Loucy (cell line): ENCODE measurements at regions not wholly inside any gene's neighbourhood (a gene's known extent, or its start where the extent isn't known, plus 50 kb on each side); places are given as distances from the start of the nearest gene placed in this dataset.

Experiments used
- H2AFZ ChIP-seq: fragments of 200-600 bp; sonication (generic); 2 replicates; pipeline ENCODE4 v1.6.0; 2016; ENCODE audit warnings: antibody characterized with exemption, mild to moderate bottlenecking, low read length, moderate library complexity
- H3F3A ChIP-seq: fragments of 200-600 bp; 2 replicates; pipeline ENCODE4 v1.6.0; 2016; ENCODE audit warnings: antibody characterized with exemption, low read depth, mild to moderate bottlenecking
- H3K27me3 ChIP-seq: fragments of 200-600 bp; sonication (generic); 2 replicates; pipeline ENCODE4 v1.6.1; 2014; ENCODE audit warnings: low read length, mild to moderate bottlenecking; ENCODE audit not compliant: insufficient read depth, poor library complexity, severe bottlenecking
- H3K36me3 ChIP-seq: fragments of 200-600 bp; sonication (generic); 2 replicates; pipeline ENCODE4 v1.6.1; 2016; ENCODE audit warnings: low read length; ENCODE audit not compliant: insufficient read depth
- H3K4me1 ChIP-seq: fragments of 200-600 bp; sonication (generic); 2 replicates; pipeline ENCODE4 v1.5.1; 2014; ENCODE audit warnings: low read length, mild to moderate bottlenecking; ENCODE audit not compliant: insufficient read depth, poor library complexity, severe bottlenecking
- H3K4me2 ChIP-seq: fragments of 200-600 bp; sonication (generic); 2 replicates; pipeline ENCODE4 v1.6.0; 2014; ENCODE audit warnings: antibody characterized with exemption, low read length, low read depth, mild to moderate bottlenecking; ENCODE audit not compliant: poor library complexity, severe bottlenecking
- H3K4me3 ChIP-seq: fragments of 200-600 bp; sonication (generic); 2 replicates; pipeline ENCODE4 v1.5.1; 2014; ENCODE audit warnings: low read length, mild to moderate bottlenecking, mixed read lengths; ENCODE audit not compliant: poor library complexity, severe bottlenecking
- H3K79me2 ChIP-seq: fragments of 200-600 bp; sonication (generic); 2 replicates; pipeline ENCODE4 v1.6.1; 2014; ENCODE audit warnings: low read length; ENCODE audit not compliant: insufficient read depth
- H3K9ac ChIP-seq: fragments of 200-600 bp; sonication (generic); 2 replicates; pipeline ENCODE4 v1.6.0; 2014; ENCODE audit warnings: mild to moderate bottlenecking, low read depth, low read length, moderate library complexity; ENCODE audit not compliant: poor library complexity, severe bottlenecking
- H3K9me2 ChIP-seq: fragments of 200-600 bp; sonication (generic); replicated peaks from 2 replicates; pipeline ENCODE4 v1.6.1; 2016; ENCODE audit warnings: low read depth, low read length, mixed read lengths
- H3K9me3 ChIP-seq: fragments of 200-600 bp; sonication (generic); 2 replicates; pipeline ENCODE4 v1.6.1; 2014; ENCODE audit warnings: mild to moderate bottlenecking, antibody characterized with exemption, low read length, low read depth; ENCODE audit not compliant: insufficient read depth
- H4K20me1 ChIP-seq: fragments of 200-600 bp; sonication (generic); 2 replicates; pipeline ENCODE4 v1.6.0; 2014; ENCODE audit warnings: antibody characterized with exemption, low read length, mild to moderate bottlenecking; ENCODE audit not compliant: insufficient read depth, poor library complexity, severe bottlenecking
- CTCF ChIP-seq: fragments of 200-600 bp; sonication (generic); conservative IDR thresholded peaks from 2 replicates; pipeline ENCODE4 v1.5.1; 2014; ENCODE audit warnings: mild to moderate bottlenecking, antibody characterized with exemption, low read length
- EZH2phosphoT487 ChIP-seq: fragments of 200-600 bp; IDR thresholded peaks from 2 replicates; pipeline ENCODE4 v1.6.1; 2018; ENCODE audit warnings: antibody characterized with exemption, mild to moderate bottlenecking, moderate library complexity, borderline replicate concordance

- no peak overlapping the region for H3K4me2 ChIP-seq
- H3K4me3 ChIP-seq, result no peak overlapping the region
- H3K9me3 ChIP-seq, result no peaks in the 10 kb centered on the region
- no peaks in the 10 kb centered on the region for H3K36me3 ChIP-seq
- no peaks in the 10 kb centered on the region for H3K27me3 ChIP-seq
- no peaks in the 10 kb centered on the region for H3F3A ChIP-seq
- no peaks in the 10 kb centered on the region for H4K20me1 ChIP-seq
- no peaks in the 10 kb centered on the region for H3K9me2 ChIP-seq
- TF ChIP-seq CTCF (no peak), EZH2phosphoT487 (no peak)
- no peak overlapping the region for H3K9ac ChIP-seq
- no peaks in the 10 kb centered on the region for H3K79me2 ChIP-seq
- H2AFZ ChIP-seq, result no peak overlapping the region
- H3K4me1 ChIP-seq, result no peaks in the 10 kb centered on the region
Measured at GRCh38 chr12:127054531-127054930, 1212.4 kb upstream of the TMEM132C start.

GRCh38 chr12:127060310-127060847 lies 1206.6 kb upstream of the TMEM132C start:
- H3K9ac ChIP-seq, result no peak overlapping the region
- no peak overlapping the region for H3K4me2 ChIP-seq

GRCh38 chr12:127060933-127061332 lies 1206.0 kb upstream of the TMEM132C start:
- Histone ChIP-seq H3K9me3 (no peaks in the 10 kb centered on the region), H3K79me2 (no peaks in the 10 kb centered on the region)

More at GRCh38 chr12:127060310-127060847, 1206.6 kb upstream of the TMEM132C start:
- H3K79me2 ChIP-seq, result no peaks in the 10 kb centered on the region
- no peak overlapping the region for H3K4me3 ChIP-seq
- TF ChIP-seq EZH2phosphoT487 (no peak), CTCF (no peak)
- no peaks in the 10 kb centered on the region for H3K36me3 ChIP-seq
- no peaks in the 10 kb centered on the region for H3F3A ChIP-seq
- no peaks in the 10 kb centered on the region for H3K9me3 ChIP-seq
- H3K27me3 ChIP-seq, result no peaks in the 10 kb centered on the region
- H2AFZ ChIP-seq, result no peak overlapping the region
- no peaks in the 10 kb centered on the region for H4K20me1 ChIP-seq
- no peaks in the 10 kb centered on the region for H3K9me2 ChIP-seq
- H3K4me1 ChIP-seq, result no peaks in the 10 kb centered on the region

More at GRCh38 chr12:127060933-127061332, 1206.0 kb upstream of the TMEM132C start:
- no peak overlapping the region for H3K4me2 ChIP-seq
- H2AFZ ChIP-seq, result no peak overlapping the region
- H3K9me2 ChIP-seq, result no peaks in the 10 kb centered on the region
- H3K9ac ChIP-seq, result no peak overlapping the region
- H3K36me3 ChIP-seq, result no peaks in the 10 kb centered on the region
- no peaks in the 10 kb centered on the region for H3K27me3 ChIP-seq
- no peaks in the 10 kb centered on the region for H3K4me1 ChIP-seq
- TF ChIP-seq CTCF (no peak), EZH2phosphoT487 (no peak)
- H3F3A ChIP-seq, result no peaks in the 10 kb centered on the region
- H3K4me3 ChIP-seq, result no peak overlapping the region
- no peaks in the 10 kb centered on the region for H4K20me1 ChIP-seq
